IgD-negative memory B cell (primary cell): ENCODE measurements at regions not wholly inside any gene's neighbourhood (a gene's known extent, or its start where the extent isn't known, plus 50 kb on each side); places are given as distances from the start of the nearest gene placed in this dataset.
"Not testable (repeated sequence)": the region's sequence is repeated elsewhere in the genome, so short reads cannot be mapped to it uniquely, and the experiment has no call there.

Source experiments
- H3K27ac Mint-ChIP-seq, 3 donors: one replicate each; pipeline ENCODE4 v1.8.0; 2020 to 2022; ENCODE audit warnings: mild to moderate bottlenecking in 3 of 3, mixed read lengths in 3 of 3, moderate library complexity in 1 of 3
- H3K27me3 Mint-ChIP-seq: one replicate; pipeline ENCODE4 v1.8.0; 2021; ENCODE audit warnings: mixed read lengths
- H3K36me3 Mint-ChIP-seq: one replicate; pipeline ENCODE4 v1.8.0; 2020; ENCODE audit warnings: mild to moderate bottlenecking, mixed read lengths
- H3K4me1 Mint-ChIP-seq, 3 donors: one replicate each; pipeline ENCODE4 v1.8.0; 2020 to 2022; ENCODE audit warnings: mixed read lengths in 3 of 3, mild to moderate bottlenecking in 1 of 3
- H3K4me3 Mint-ChIP-seq, 4 donors: one replicate each; pipeline ENCODE4 v1.8.0; 2020 to 2022; ENCODE audit warnings: mild to moderate bottlenecking in 4 of 4, mixed read lengths in 4 of 4, moderate library complexity in 3 of 4
- H3K9me3 Mint-ChIP-seq, 3 donors: one replicate each; pipeline ENCODE4 v1.8.0; 2020 to 2021; ENCODE audit warnings: mixed read lengths in 3 of 3, mild to moderate bottlenecking in 1 of 3

- H3K4me3 Mint-ChIP-seq: no peak overlapping the region
- no peaks in the 10 kb centered on the region for H3K4me1 Mint-ChIP-seq
- H3K9me3 Mint-ChIP-seq: peaks cover 2 to 10% (median 10%) of the 10 kb centered on the region in 3 donors
- H3K27ac Mint-ChIP-seq: no peak overlapping the region
- H3K36me3 Mint-ChIP-seq: no peaks in the 10 kb centered on the region
- H3K27me3 Mint-ChIP-seq: no peaks in the 10 kb centered on the region
These were observed 1730.9 kb downstream of the PCDH9 start for GRCh38 chr13:65499256-65499655.

- no peaks in the 10 kb centered on the region for H3K4me1 Mint-ChIP-seq
- H3K27ac Mint-ChIP-seq: no peak overlapping the region
- no peak overlapping the region for H3K4me3 Mint-ChIP-seq
- peaks cover 2 to 5% (median 5%) of the 10 kb centered on the region in 3 donors for H3K9me3 Mint-ChIP-seq
- no peaks in the 10 kb centered on the region for H3K27me3 Mint-ChIP-seq
- H3K36me3 Mint-ChIP-seq: no peaks in the 10 kb centered on the region
These were observed 1732.9 kb downstream of the PCDH9 start for GRCh38 chr13:65497265-65497664.

GRCh38 chr13:65490725-65491124 lies 1739.4 kb downstream of the PCDH9 start:
- H3K27me3 Mint-ChIP-seq, H3K4me1 Mint-ChIP-seq, H3K36me3 Mint-ChIP-seq, H3K4me3 Mint-ChIP-seq, H3K27ac Mint-ChIP-seq: not testable (repeated sequence)
- H3K9me3 Mint-ChIP-seq: peaks cover 2 to 12% (median 8%) of the 10 kb centered on the region in 3 donors

- no peaks in the 10 kb centered on the region for H3K36me3 Mint-ChIP-seq
- peaks cover 2 to 12% (median 8%) of the 10 kb centered on the region in 3 donors for H3K9me3 Mint-ChIP-seq
- H3K27me3 Mint-ChIP-seq: no peaks in the 10 kb centered on the region
- no peaks in the 10 kb centered on the region for H3K4me1 Mint-ChIP-seq
- H3K4me3 Mint-ChIP-seq: no peak overlapping the region
- no peak overlapping the region for H3K27ac Mint-ChIP-seq
These were observed 1741.5 kb downstream of the PCDH9 start for GRCh38 chr13:65488606-65489005.

DNA sequence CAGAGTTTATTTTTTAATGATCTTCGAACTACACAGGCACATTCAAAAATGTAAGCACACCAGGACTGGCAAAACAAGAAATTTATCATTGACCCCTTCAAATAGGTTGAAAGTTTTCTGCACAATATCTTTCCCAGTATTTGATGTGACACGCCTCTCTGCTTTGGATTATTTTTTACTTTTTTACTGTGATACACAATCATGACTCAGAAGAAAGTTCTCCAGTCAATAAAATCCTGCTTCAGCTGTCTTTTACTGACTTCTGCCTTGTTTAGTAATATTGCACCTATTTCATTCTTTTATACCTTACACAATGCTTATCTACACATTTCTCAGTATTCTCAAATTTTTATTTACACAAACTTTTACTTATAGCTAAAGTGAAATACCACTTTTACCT lies 1750.4 kb downstream of the PCDH9 start:
- Mint-ChIP-seq H3K9me3 (peaks cover 0 to under 1% (median 0%) of the 10 kb centered on the region in 3 donors), H3K4me1 (no peaks in the 10 kb centered on the region), H3K4me3 (no peak overlapping the region), H3K36me3 (no peaks in the 10 kb centered on the region), H3K27ac (no peak overlapping the region), H3K27me3 (no peaks in the 10 kb centered on the region)

GRCh38 chr13:65473196-65473595 lies 1756.9 kb downstream of the PCDH9 start:
- Mint-ChIP-seq H3K36me3 (no peaks in the 10 kb centered on the region), H3K27ac (no peak overlapping the region), H3K4me3 (no peak overlapping the region), H3K9me3 (peaks cover 0 to 4% (median 0%) of the 10 kb centered on the region in 3 donors), H3K27me3 (no peaks in the 10 kb centered on the region), H3K4me1 (no peaks in the 10 kb centered on the region)

GRCh38 chr13:65472336-65472735 lies 1757.8 kb downstream of the PCDH9 start:
- peaks cover 0 to 4% (median 0%) of the 10 kb centered on the region in 3 donors for H3K9me3 Mint-ChIP-seq
- H3K27ac Mint-ChIP-seq: no peak overlapping the region
- no peaks in the 10 kb centered on the region for H3K27me3 Mint-ChIP-seq
- H3K4me1 Mint-ChIP-seq: no peaks in the 10 kb centered on the region
- H3K36me3 Mint-ChIP-seq: no peaks in the 10 kb centered on the region
- no peak overlapping the region for H3K4me3 Mint-ChIP-seq

DNA sequence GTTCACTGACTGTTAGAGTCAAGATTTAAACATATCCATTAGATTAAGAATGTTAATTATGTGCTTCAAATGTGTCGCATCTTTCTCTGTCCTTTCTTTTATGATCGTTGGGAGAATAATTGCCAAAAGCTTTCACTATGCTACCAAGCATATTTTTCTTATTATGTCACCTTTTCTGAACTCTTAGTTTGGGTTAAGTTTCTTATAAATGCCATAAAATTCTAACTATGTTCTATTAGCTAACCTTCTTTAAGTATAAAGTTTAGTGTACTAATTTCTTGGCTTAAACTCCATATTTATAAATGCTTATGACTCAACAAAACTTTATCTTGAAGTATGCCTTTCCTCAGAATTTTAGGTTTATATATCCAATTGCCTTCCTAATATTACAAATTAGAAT lies 1759.4 kb downstream of the PCDH9 start:
- Mint-ChIP-seq H3K27ac (no peak overlapping the region), H3K27me3 (no peaks in the 10 kb centered on the region), H3K36me3 (no peaks in the 10 kb centered on the region), H3K9me3 (peaks cover 0 to 4% (median 2%) of the 10 kb centered on the region in 3 donors), H3K4me1 (no peaks in the 10 kb centered on the region), H3K4me3 (no peak overlapping the region)

DNA sequence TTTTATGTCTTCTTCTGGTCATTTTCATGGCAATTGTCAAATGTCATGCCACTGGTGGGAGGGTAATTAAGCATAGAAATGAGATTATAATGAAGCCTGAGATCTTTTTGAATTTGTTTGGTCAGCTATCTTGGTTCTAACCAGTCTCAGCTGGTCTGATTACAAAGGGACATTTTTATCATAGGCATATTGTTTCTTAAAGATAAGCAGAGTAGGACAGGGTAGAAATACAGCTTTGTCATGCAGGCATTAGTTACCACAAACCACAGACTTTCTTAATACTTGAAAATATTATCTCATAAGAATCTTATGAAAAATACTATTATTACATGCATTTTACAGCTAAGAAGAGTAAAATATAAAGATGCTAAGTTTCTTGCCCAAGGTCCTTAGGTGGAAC lies 1761.5 kb downstream of the PCDH9 start:
- Mint-ChIP-seq H3K27ac (no peak overlapping the region), H3K27me3 (no peaks in the 10 kb centered on the region), H3K4me3 (no peak overlapping the region), H3K9me3 (peaks cover 2 to 3% (median 3%) of the 10 kb centered on the region in 3 donors), H3K36me3 (no peaks in the 10 kb centered on the region), H3K4me1 (no peaks in the 10 kb centered on the region)

DNA sequence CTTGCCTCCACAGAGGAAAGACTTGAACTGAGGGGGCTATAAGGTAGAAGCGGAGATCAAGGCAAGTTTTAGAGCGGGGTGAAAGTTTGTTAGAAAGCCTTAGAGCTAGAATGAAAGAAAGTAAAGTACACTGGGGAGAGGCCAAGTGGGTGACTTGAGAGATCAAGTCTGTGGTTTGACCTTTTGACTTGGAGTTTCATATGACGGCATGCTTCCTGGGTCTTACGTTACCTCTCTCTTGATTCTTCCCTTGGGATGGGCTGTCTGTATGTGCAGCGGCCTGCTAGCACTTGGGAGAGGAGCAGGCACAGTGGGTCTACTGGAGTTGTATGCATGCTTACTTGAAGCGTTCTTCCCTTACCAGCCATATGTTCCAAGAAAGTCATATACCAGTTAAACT lies 1768.5 kb downstream of the PCDH9 start:
- Mint-ChIP-seq H3K4me3 (no peak overlapping the region), H3K36me3 (no peaks in the 10 kb centered on the region), H3K9me3 (peaks cover 2 to 7% (median 5%) of the 10 kb centered on the region in 3 donors), H3K27ac (no peak overlapping the region), H3K4me1 (no peaks in the 10 kb centered on the region), H3K27me3 (no peaks in the 10 kb centered on the region)

- H3K27me3 Mint-ChIP-seq: no peaks in the 10 kb centered on the region
- no peak overlapping the region for H3K4me3 Mint-ChIP-seq
- H3K36me3 Mint-ChIP-seq: no peaks in the 10 kb centered on the region
- no peak overlapping the region for H3K27ac Mint-ChIP-seq
- peaks cover 0 to 7% (median 5%) of the 10 kb centered on the region in 3 donors for H3K9me3 Mint-ChIP-seq
- no peaks in the 10 kb centered on the region for H3K4me1 Mint-ChIP-seq
These were observed 1770.0 kb downstream of the PCDH9 start for GRCh38 chr13:65460136-65460535.

GRCh38 chr13:65456150-65456912 lies 1773.8 kb downstream of the PCDH9 start:
- H3K4me1 Mint-ChIP-seq: no peaks in the 10 kb centered on the region
- H3K9me3 Mint-ChIP-seq: peaks cover 0 to 3% (median 2%) of the 10 kb centered on the region in 3 donors
- no peak overlapping the region for H3K4me3 Mint-ChIP-seq
- no peaks in the 10 kb centered on the region for H3K27me3 Mint-ChIP-seq
- H3K27ac Mint-ChIP-seq: no peak overlapping the region
- no peaks in the 10 kb centered on the region for H3K36me3 Mint-ChIP-seq

DNA sequence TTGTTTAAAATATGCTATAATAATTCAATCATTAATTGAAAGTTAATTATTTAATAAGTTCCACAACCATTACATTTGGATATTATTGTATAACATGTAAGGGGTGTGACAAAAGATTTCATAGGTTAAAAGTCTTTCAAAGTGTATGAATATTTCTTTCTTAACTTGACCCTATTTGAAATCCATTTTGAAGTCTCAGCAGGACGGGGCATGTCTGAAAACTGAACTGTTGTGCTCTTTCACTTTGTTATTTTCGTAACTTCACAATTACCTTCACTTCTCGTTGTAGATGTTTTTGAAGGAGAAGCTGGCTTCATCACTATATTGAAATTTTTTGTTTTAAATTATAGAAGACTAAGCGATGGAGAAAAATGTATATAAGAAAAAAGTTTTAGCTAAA lies 1775.7 kb downstream of the PCDH9 start:
- Mint-ChIP-seq H3K36me3 (no peaks in the 10 kb centered on the region), H3K9me3 (peaks cover 0 to 4% (median 3%) of the 10 kb centered on the region in 3 donors), H3K4me3 (no peak overlapping the region), H3K27ac (no peak overlapping the region), H3K27me3 (no peaks in the 10 kb centered on the region), H3K4me1 (no peaks in the 10 kb centered on the region)

DNA sequence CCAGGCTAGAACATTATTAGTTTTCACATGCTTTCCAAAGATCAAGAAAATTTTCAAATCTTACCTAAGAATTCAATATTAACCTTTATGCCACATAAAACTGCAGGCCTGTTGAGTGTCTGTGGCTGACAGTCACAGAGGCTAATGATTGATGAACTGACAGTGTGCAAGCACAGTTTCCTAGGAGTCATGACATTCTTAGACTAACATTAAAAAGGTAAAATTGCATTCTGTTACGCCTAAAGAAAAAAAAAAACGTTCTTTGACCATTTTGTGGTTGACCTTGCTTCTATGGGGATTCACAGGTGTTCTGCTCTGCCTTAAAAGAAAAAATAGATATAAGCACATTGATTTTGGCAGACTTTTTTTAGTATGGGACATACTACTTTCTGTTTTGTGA lies 1776.2 kb downstream of the PCDH9 start:
- Mint-ChIP-seq H3K4me3 (no peak overlapping the region), H3K27ac (no peak overlapping the region), H3K27me3 (no peaks in the 10 kb centered on the region), H3K4me1 (no peaks in the 10 kb centered on the region), H3K9me3 (peaks cover 0 to 4% (median 3%) of the 10 kb centered on the region in 3 donors), H3K36me3 (no peaks in the 10 kb centered on the region)

DNA sequence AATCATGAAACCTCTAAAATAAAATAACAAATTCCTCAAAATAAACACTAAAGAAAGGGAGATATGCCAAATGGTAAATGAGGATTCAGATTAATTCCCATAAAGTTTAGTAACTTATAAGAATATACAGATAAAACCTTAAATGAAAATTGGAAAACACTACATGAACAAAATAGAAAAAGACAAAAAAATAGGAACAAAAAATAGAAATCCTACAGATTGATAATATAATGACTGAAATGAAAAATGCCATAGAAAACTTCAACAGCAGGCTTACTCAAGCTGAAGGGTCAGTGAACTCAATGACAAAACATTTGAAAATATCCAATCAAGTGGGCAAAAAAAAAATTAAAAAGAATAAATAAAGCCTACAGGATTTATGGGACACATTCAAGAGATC lies 1784.8 kb downstream of the PCDH9 start:
- Mint-ChIP-seq H3K27ac (no peak overlapping the region), H3K36me3 (peaks cover 2% of the 10 kb centered on the region), H3K27me3 (no peaks in the 10 kb centered on the region), H3K4me3 (no peak overlapping the region), H3K4me1 (no peaks in the 10 kb centered on the region), H3K9me3 (peaks cover 2 to 24% (median 11%) of the 10 kb centered on the region in 3 donors)

DNA sequence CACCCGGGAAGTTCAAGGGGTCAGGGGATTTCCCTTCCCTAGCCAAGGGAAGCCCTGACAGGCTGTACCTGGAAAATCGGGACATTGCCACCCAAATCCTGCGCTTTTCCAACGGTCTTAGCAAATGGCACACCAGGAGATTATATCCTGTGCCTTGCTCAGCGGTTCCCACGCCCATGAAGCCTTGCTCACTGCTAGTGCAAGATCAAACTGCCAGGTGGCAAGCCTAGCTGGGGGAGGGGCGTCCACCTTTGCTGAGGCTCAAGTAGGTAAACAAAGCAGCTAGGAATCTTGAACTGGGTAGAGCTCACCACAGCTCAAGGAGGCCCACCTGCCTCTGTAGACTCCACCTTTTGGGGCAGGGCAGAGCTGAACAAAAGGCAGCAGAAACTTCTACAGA lies 1794.5 kb downstream of the PCDH9 start:
- no peak overlapping the region for H3K27ac Mint-ChIP-seq
- peaks cover 0 to 11% (median 4%) of the 10 kb centered on the region in 3 donors for H3K9me3 Mint-ChIP-seq
- no peaks in the 10 kb centered on the region for H3K4me1 Mint-ChIP-seq
- H3K36me3 Mint-ChIP-seq: no peaks in the 10 kb centered on the region
- no peaks in the 10 kb centered on the region for H3K27me3 Mint-ChIP-seq
- H3K4me3 Mint-ChIP-seq: no peak overlapping the region
